Endothelial cell of umbilical vein (primary cell): ENCODE measurements at regions not wholly inside any gene's neighbourhood (a gene's known extent, or its start where the extent isn't known, plus 50 kb on each side); places are given as distances from the start of the nearest gene placed in this dataset.

ENCODE experiments used
- BruUV-seq: library from RNA; stranded (reverse); fragments of 400-500 nt; replicated peaks from 2 replicates; lab custom pipeline; 2021; lab: Mats Ljungman, UMichigan
- CTCF ChIA-PET: fragments of 300-600, 350-600 bp; sonication (Branson Sonifier 250); formaldehyde crosslinking; loops from one replicate; lab custom pipeline; 2021; ENCODE audit warnings: antibody characterized with exemption, inconsistent platforms; lab: Charles Lee
- POLR2A ChIA-PET: fragments of 300-600, 350-600 bp; sonication (Branson Sonifier 250); formaldehyde crosslinking; loops from one replicate; lab custom pipeline; 2021; ENCODE audit warnings: antibody characterized with exemption, inconsistent platforms; lab: Charles Lee
- DNase-seq: peaks from one replicate; pipeline ENCODE4 v3.0.0-alpha.2; 2011; ENCODE audit warnings: low read depth, low spot score
- FAIRE-seq: peaks from 2 replicates; lab custom pipeline; 2011; peaks lifted over from hg19 to GRCh38; lab: Jason Lieb, UNC
- H2AFZ ChIP-seq: 2 replicates; pipeline ENCODE4 v1.6.0; 2012; ENCODE audit warnings: low read depth, low read length, control low read depth, inconsistent platforms
- H3K27ac ChIP-seq: 2 replicates; pipeline ENCODE4 v1.5.1; 2011; ENCODE audit warnings: low read depth, mild to moderate bottlenecking, control low read depth, low read length, moderate library complexity; ENCODE audit not compliant: insufficient read depth
- H3K27me3 ChIP-seq, 2 experiments: 2 replicates each; pipeline versions ENCODE4 v1.6.0 to v1.6.1; 2011; ENCODE audit warnings: low read length in 2 of 2, mixed read lengths in 1 of 2; ENCODE audit not compliant: control insufficient read depth in 2 of 2, insufficient read depth in 2 of 2
- H3K36me3 ChIP-seq, 2 experiments: 2 replicates in 1 of 2; 3 replicates in 1 of 2; pipeline ENCODE4 v1.5.1; 2011; ENCODE audit warnings: low read length in 2 of 2, mild to moderate bottlenecking in 1 of 2, moderate library complexity in 1 of 2; ENCODE audit not compliant: control insufficient read depth in 2 of 2, insufficient read depth in 2 of 2; ENCODE audit errors: extremely low read depth in 1 of 2
- H3K4me1 ChIP-seq: 3 replicates; pipeline ENCODE4 v1.5.1; 2011; ENCODE audit warnings: mild to moderate bottlenecking, low read length; ENCODE audit not compliant: control insufficient read depth, insufficient read depth; ENCODE audit errors: extremely low read depth
- H3K4me2 ChIP-seq: 2 replicates; pipeline ENCODE4 v1.6.1; 2011; ENCODE audit warnings: low read length, control low read depth, mixed read lengths; ENCODE audit not compliant: insufficient read depth
- H3K4me3 ChIP-seq, 3 experiments: fragments of 200-600 bp in 1 of 3; sonication (generic), shearing (Covaris generic) in 1 of 3; replicated peaks in 1 of 3; 2 replicates each; pipeline ENCODE4 v1.5.1; 2011 to 2016; ENCODE audit warnings: control low read depth in 3 of 3, low read length in 3 of 3, mild to moderate bottlenecking in 2 of 3, inconsistent platforms in 1 of 3, low read depth in 1 of 3, moderate library complexity in 1 of 3; ENCODE audit not compliant: insufficient read depth in 1 of 3
- H3K79me2 ChIP-seq: 2 replicates; pipeline ENCODE4 v1.6.0; 2012; ENCODE audit warnings: low read length, inconsistent platforms; ENCODE audit not compliant: control insufficient read depth, insufficient read depth
- H3K9ac ChIP-seq: replicated peaks from 2 replicates; pipeline ENCODE3; 2011; ENCODE audit warnings: low read length, control low read depth; ENCODE audit not compliant: insufficient read depth; ENCODE audit errors: extremely low read depth
- H3K9me1 ChIP-seq: replicated peaks from 3 replicates; pipeline ENCODE4 v1.6.0; 2011; ENCODE audit warnings: mild to moderate bottlenecking, low read length; ENCODE audit not compliant: control insufficient read depth, insufficient read depth; ENCODE audit errors: extremely low read depth
- H3K9me3 ChIP-seq: replicated peaks from 2 replicates; pipeline ENCODE4 v1.5.1; 2012; ENCODE audit warnings: low read length, inconsistent platforms; ENCODE audit not compliant: control insufficient read depth, insufficient read depth
- H4K20me1 ChIP-seq: replicated peaks from 2 replicates; pipeline ENCODE3; 2011; ENCODE audit warnings: mild to moderate bottlenecking, low read length; ENCODE audit not compliant: control insufficient read depth, insufficient read depth; ENCODE audit errors: extremely low read depth
- EZH2 ChIP-seq: IDR thresholded peaks from 2 replicates; pipeline ENCODE4 v1.6.1; 2012; ENCODE audit warnings: borderline replicate concordance, low read depth, mild to moderate bottlenecking, moderate library complexity, low read length, inconsistent platforms; ENCODE audit not compliant: severe bottlenecking
- FOS ChIP-seq: IDR thresholded peaks from 2 replicates; pipeline ENCODE4 v1.6.1; 2011; ENCODE audit warnings: mild to moderate bottlenecking, low read length, moderate library complexity, borderline replicate concordance; ENCODE audit not compliant: insufficient read depth
- GATA2 ChIP-seq: IDR thresholded peaks from 2 replicates; pipeline ENCODE4 v1.7.0; 2011; ENCODE audit warnings: low read depth, mild to moderate bottlenecking, moderate library complexity, mixed read lengths, low read length; ENCODE audit not compliant: insufficient read length, insufficient read depth
- JUN ChIP-seq: IDR thresholded peaks from 2 replicates; pipeline ENCODE4 v1.6.1; 2011; ENCODE audit warnings: borderline replicate concordance, low read depth; ENCODE audit not compliant: insufficient read length, insufficient read depth
- MYC ChIP-seq: IDR thresholded peaks from one replicate; pipeline ENCODE4 v1.6.1; 2011; ENCODE audit warnings: mild to moderate bottlenecking, low read depth, low read length
- POLR2A ChIP-seq: IDR thresholded peaks from 2 replicates; pipeline ENCODE4 v1.6.1; 2012; ENCODE audit warnings: low read depth, mild to moderate bottlenecking, control low read depth, low read length
- POLR2AphosphoS5 ChIP-seq: IDR thresholded peaks from 2 replicates; pipeline ENCODE4 v1.6.1; 2012; ENCODE audit warnings: low read depth, mild to moderate bottlenecking, control low read depth, low read length, moderate library complexity; ENCODE audit not compliant: insufficient read depth
- dilution Hi-C: fragments of 300-500 bp; cut with MboI; formaldehyde crosslinking; loops from one replicate; pipeline ENCODE4 v1.15.0; 2019; ENCODE audit warnings: low sequenced_read_pairs; ENCODE audit not compliant: extremely low pct_ligation_motif_present
- intact Hi-C: fragments of 100-400 bp; cut with micrococcal nuclease; formaldehyde crosslinking; loops from one replicate; pipeline ENCODE4 v1.10.0; 2022
- TF ChIP-seq, protein P1 (sequence below): IDR thresholded peaks from 2 replicates; pipeline ENCODE4 v1.6.1; 2011; ENCODE audit not compliant: insufficient read depth, insufficient read length
- TF ChIP-seq, protein P2 (sequence below), 2 donors: IDR thresholded peaks; 1 replicate in 1 of 2; 2 replicates in 1 of 2; pipeline ENCODE4 v1.5.1; 2011; ENCODE audit warnings: low read length in 2 of 2, mild to moderate bottlenecking in 2 of 2, moderate library complexity in 2 of 2, control low read depth in 1 of 2, inconsistent platforms in 1 of 2, low read depth in 1 of 2; ENCODE audit not compliant: insufficient read depth in 1 of 2; ENCODE audit errors: extremely low read depth in 1 of 2

DNA sequence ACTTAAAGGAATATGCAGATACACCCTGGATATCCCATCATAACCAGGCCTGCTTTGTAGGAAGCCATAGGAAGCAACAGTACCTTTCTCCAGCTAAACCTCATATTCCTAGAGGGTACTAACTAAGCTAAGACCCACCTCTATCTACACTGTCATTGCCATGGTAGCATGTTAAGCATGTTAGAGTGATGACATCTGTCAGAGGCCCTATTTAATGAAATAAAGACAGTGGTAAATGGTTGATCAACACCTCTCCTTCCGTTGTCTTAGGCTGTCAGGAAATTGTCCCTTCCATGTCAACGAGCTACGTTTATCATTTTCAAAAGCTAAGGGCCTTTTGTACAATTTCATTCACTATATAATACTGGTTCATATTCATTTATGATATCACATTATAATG lies 251.1 kb upstream of the PSMD7 start:
- Histone ChIP-seq H3K27me3 (no peaks in the 10 kb centered on the region), H3K4me1 (no peaks in the 10 kb centered on the region), H3K36me3 (no peaks in the 10 kb centered on the region), H3K27ac (no peak overlapping the region), H3K4me2 (no peak overlapping the region), H3K9me3 (no peaks in the 10 kb centered on the region), H3K4me3 (no peak overlapping the region), H2AFZ (no peak overlapping the region), H3K9me1 (no peaks in the 10 kb centered on the region), H4K20me1 (no peaks in the 10 kb centered on the region), H3K9ac (no peak overlapping the region), H3K79me2 (no peaks in the 10 kb centered on the region)
- no peak for DNase-seq
- dilution Hi-C loops (no loop called here), intact Hi-C loops (no loop called here)
- BruUV-seq: no TSS peak
- no peak for FAIRE-seq
- POLR2A ChIA-PET: no interaction called here
- TF ChIP-seq JUN: no peak
- TF ChIP-seq POLR2A: no peak
- TF ChIP-seq EZH2: no peak
- TF ChIP-seq, protein P1, sequence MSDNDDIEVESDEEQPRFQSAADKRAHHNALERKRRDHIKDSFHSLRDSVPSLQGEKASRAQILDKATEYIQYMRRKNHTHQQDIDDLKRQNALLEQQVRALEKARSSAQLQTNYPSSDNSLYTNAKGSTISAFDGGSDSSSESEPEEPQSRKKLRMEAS: no peak
- no peak for TF ChIP-seq MYC
- TF ChIP-seq, protein P2, sequence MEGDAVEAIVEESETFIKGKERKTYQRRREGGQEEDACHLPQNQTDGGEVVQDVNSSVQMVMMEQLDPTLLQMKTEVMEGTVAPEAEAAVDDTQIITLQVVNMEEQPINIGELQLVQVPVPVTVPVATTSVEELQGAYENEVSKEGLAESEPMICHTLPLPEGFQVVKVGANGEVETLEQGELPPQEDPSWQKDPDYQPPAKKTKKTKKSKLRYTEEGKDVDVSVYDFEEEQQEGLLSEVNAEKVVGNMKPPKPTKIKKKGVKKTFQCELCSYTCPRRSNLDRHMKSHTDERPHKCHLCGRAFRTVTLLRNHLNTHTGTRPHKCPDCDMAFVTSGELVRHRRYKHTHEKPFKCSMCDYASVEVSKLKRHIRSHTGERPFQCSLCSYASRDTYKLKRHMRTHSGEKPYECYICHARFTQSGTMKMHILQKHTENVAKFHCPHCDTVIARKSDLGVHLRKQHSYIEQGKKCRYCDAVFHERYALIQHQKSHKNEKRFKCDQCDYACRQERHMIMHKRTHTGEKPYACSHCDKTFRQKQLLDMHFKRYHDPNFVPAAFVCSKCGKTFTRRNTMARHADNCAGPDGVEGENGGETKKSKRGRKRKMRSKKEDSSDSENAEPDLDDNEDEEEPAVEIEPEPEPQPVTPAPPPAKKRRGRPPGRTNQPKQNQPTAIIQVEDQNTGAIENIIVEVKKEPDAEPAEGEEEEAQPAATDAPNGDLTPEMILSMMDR (IDR thresholded peaks at IDR 0.05; ENCODE audit: extremely low read depth in 1 of 2, insufficient read depth in 1 of 2, low read depth in 1 of 2, low read length in 2 of 2): no peak
- no peak for TF ChIP-seq GATA2
- no peak for TF ChIP-seq FOS
- TF ChIP-seq POLR2AphosphoS5: no peak
- CTCF ChIA-PET: interaction anchor here (0.6 to 2.2 kb wide), 2 partner anchors 11 to 59 kb away, joined by 3 to 8 read pairs; no protein-coding TSS in a partner anchor
